GM21576 (cell line): ENCODE measurements at regions not wholly inside any gene's neighbourhood (a gene's known extent, or its start where the extent isn't known, plus 50 kb on each side); places are given as distances from the start of the nearest gene placed in this dataset.
"Not testable (repeated sequence)": the region's sequence is repeated elsewhere in the genome, so short reads cannot be mapped to it uniquely, and the experiment has no call there.

Source experiments
- ATAC-seq: cut with Tn5 transposase; IDR thresholded peaks from one replicate; pipeline ENCODE4 v1.9.1; 2021; ENCODE audit warnings: mild to moderate bottlenecking, moderate library complexity; ENCODE audit not compliant: unreplicated experiment

GRCh38 chr7:20519645-20520044 lies 95.8 kb upstream of the ABCB5 start:
- no peak for ATAC-seq

GRCh38 chr7:20520530-20520929 lies 94.9 kb upstream of the ABCB5 start:
- no peak for ATAC-seq

- ATAC-seq: no peak
Measured at GRCh38 chr7:20521243-20521642, 94.2 kb upstream of the ABCB5 start.

- ATAC-seq: no peak
Measured at GRCh38 chr7:20529260-20529659, 86.2 kb upstream of the ABCB5 start.

GRCh38 chr7:20532890-20533289 lies 82.6 kb upstream of the ABCB5 start:
- ATAC-seq: no peak

- no peak for ATAC-seq
Measured at GRCh38 chr7:20534543-20534942, 80.9 kb upstream of the ABCB5 start.

GRCh38 chr7:20535541-20535940 lies 79.9 kb upstream of the ABCB5 start:
- ATAC-seq: no peak

- ATAC-seq: no peak
Measured at GRCh38 chr7:20539201-20539600, 76.3 kb upstream of the ABCB5 start.

GRCh38 chr7:20541608-20542349 lies 73.7 kb upstream of the ABCB5 start:
- ATAC-seq: peak; percentile 60

- ATAC-seq: no peak
Measured at GRCh38 chr7:20542594-20542993, 72.9 kb upstream of the ABCB5 start.

- ATAC-seq: no peak
Measured at GRCh38 chr7:20543500-20543899, 72.0 kb upstream of the ABCB5 start.

- no peak for ATAC-seq
Measured at GRCh38 chr7:20545016-20545415, 70.5 kb upstream of the ABCB5 start.

- ATAC-seq: not testable (repeated sequence)
Measured at GRCh38 chr7:20546958-20547357, 68.5 kb upstream of the ABCB5 start.

GRCh38 chr7:20554072-20554471 lies 61.4 kb upstream of the ABCB5 start:
- ATAC-seq: no peak

- no peak for ATAC-seq
Measured at GRCh38 chr7:20556091-20556490, 59.4 kb upstream of the ABCB5 start.

GRCh38 chr7:20557116-20557515 lies 58.4 kb upstream of the ABCB5 start:
- ATAC-seq: no peak

GRCh38 chr7:20558963-20559716 lies 56.3 kb upstream of the ABCB5 start:
- ATAC-seq: no peak

GRCh38 chr7:20559883-20560282 lies 55.6 kb upstream of the ABCB5 start:
- no peak for ATAC-seq

GRCh38 chr7:20560325-20561180 lies 54.9 kb upstream of the ABCB5 start:
- no peak for ATAC-seq

- no peak for ATAC-seq
Measured at GRCh38 chr7:20561466-20561865, 54.0 kb upstream of the ABCB5 start.

- no peak for ATAC-seq
Measured at GRCh38 chr7:20561908-20562307, 53.6 kb upstream of the ABCB5 start.
